ENCODE measurements at regions not wholly inside any gene's neighbourhood (a gene's known extent, or its start where the extent isn't known, plus 50 kb on each side); places are given as distances from the start of the nearest gene placed in this dataset.

DNA sequence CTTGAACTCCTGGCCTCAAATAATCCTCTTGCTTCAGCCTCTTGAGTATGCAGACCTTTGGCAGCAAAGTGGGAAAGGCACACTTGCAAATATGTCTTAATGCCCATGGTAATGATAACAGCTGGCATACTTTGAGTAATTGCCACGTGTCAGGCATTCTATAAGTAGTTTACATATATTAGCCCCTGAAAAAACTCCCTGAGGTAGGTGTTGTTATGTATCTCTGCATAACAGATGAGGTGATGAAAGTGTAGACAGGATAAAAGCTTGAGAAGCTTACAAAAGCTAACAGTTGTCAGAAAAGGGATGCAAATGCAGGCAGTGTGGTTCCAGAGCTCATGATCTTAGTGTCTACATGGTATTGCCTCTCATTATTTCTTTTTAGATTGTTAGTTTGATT, 291.1 kb upstream of the C11orf87 start:
- H3K79me2 ChIP-seq (ENCODE audit: control insufficient read depth in 1 of 2, insufficient read depth in 2 of 2, low read length in 2 of 2) = no peaks in the 10 kb centered on the region
- POLR2A ChIA-PET (ENCODE audit: partially characterized antibody) = no interaction called here
- no peaks in the 10 kb centered on the region for H3K79me1 ChIP-seq (ENCODE audit: low read depth, low read length)
- H3K14ac ChIP-seq (ENCODE audit: insufficient read length) = no peak overlapping the region
- H3K56ac ChIP-seq (replicated peaks; ENCODE audit: insufficient read length, low read depth, low read length) = no peak overlapping the region
- H3K4me2 ChIP-seq (ENCODE audit: insufficient read depth in 1 of 2, low read depth in 2 of 2, low read length in 2 of 2) = peak overlapping the region in 1 of 2 experiments; percentile 27; a peak in 1 of 4 replicates
- H2AFZ ChIP-seq (ENCODE audit: low read length) = no peak overlapping the region
- H4K91ac ChIP-seq (replicated peaks; ENCODE audit: insufficient read length, low read length) = no peak overlapping the region
- WGBS, 2 experiments (ENCODE audit: extremely low coverage in 1 of 2, insufficient coverage in 1 of 2, insufficient read length in 1 of 2, insufficient replicate concordance in 2 of 2, low coverage in 1 of 2, low lambda C conversion rate in 2 of 2, missing lambda C conversion rate in 1 of 2) = 18% methylated on average over 1 of the region's 1 CpG; no CpG with 5 or more reads in 1 of the 2 experiments
- H4K8ac ChIP-seq (ENCODE audit: extremely low read depth, insufficient read depth, low read length) = no peak overlapping the region
- no peak overlapping the region for H2BK120ac ChIP-seq (replicated peaks; ENCODE audit: low read depth, low read length)
- H2BK12ac ChIP-seq (ENCODE audit: low read depth, low read length) = no peak overlapping the region
- no peak overlapping the region for H2BK5ac ChIP-seq (ENCODE audit: low read depth, low read length)
- no peak overlapping the region for H3K23ac ChIP-seq (ENCODE audit: insufficient read length)
- no peak overlapping the region for H3K4ac ChIP-seq (replicated peaks; ENCODE audit: insufficient read length, low read depth, low read length)
- H3K9me3 ChIP-seq (ENCODE audit: insufficient read depth in 2 of 2, low read depth in 1 of 2, low read length in 1 of 2) = no peaks in the 10 kb centered on the region
- no peak overlapping the region for H3K27ac ChIP-seq (ENCODE audit: low read depth, low read length)
- H2BK15ac ChIP-seq (ENCODE audit: low read length) = no peak overlapping the region
- FAIRE-seq (no peak), DNase-seq (ENCODE audit: low read depth in 1 of 2, low spot score in 2 of 2) (no peak)
- H3K9ac ChIP-seq (replicated peaks in 1 of 4; ENCODE audit: extremely low read depth in 1 of 4, low read depth in 3 of 4, low read length in 3 of 4) = no peak overlapping the region
- no peaks in the 10 kb centered on the region; a peak in 1 of 7 replicates for H3K27me3 ChIP-seq (replicated peaks in 1 of 4; ENCODE audit: control insufficient read depth in 3 of 4, extremely low read depth in 1 of 4, insufficient read depth in 3 of 4, low read length in 3 of 4)
- H2AK5ac ChIP-seq (ENCODE audit: low read depth, low read length) = no peak overlapping the region
- no peaks in the 10 kb centered on the region for H3K36me3 ChIP-seq (ENCODE audit: control insufficient read depth in 2 of 4, insufficient read depth in 4 of 4, low read length in 3 of 4)
- H3K18ac ChIP-seq (ENCODE audit: extremely low read depth, low read length) = no peak overlapping the region
- H4K5ac ChIP-seq (ENCODE audit: insufficient read length, low read depth, low read length) = no peak overlapping the region
- H3K23me2 ChIP-seq (ENCODE audit: low read depth, low read length) = peaks cover 2% of the 10 kb centered on the region; the same call in 1 of the 2 replicates
- H2BK20ac ChIP-seq (ENCODE audit: low read length) = no peak overlapping the region
- no peak overlapping the region for H3K4me3 ChIP-seq (ENCODE audit: extremely low read depth in 1 of 4, insufficient read depth in 2 of 4, low read depth in 3 of 4, low read length in 4 of 4)
- no peaks in the 10 kb centered on the region for H4K20me1 ChIP-seq (replicated peaks in 1 of 2; ENCODE audit: control insufficient read depth in 1 of 2, insufficient read depth in 2 of 2, low read length in 2 of 2)
- H3K4me1 ChIP-seq (replicated peaks in 1 of 4; ENCODE audit: control insufficient read depth in 3 of 4, insufficient read depth in 4 of 4, low read length in 3 of 4) = peaks cover 0 to 13% (median 1%) of the 10 kb centered on the region in 4 experiments; a peak in 2 of 7 replicates
- CTCF ChIA-PET (ENCODE audit: partially characterized antibody) = interaction anchor here (0.8 to 1.3 kb wide), 4 partner anchors 11 to 566 kb away, joined by 3 to 6 read pairs (median 4); no protein-coding TSS in a partner anchor
- no peak for TF ChIP-seq POLR2AphosphoS5 (IDR thresholded peaks at IDR 0.05; ENCODE audit: low read depth, low read length)
- TF ChIP-seq CREB1 (IDR thresholded peaks at IDR 0.05) = no peak
- TF ChIP-seq NRF1 (IDR thresholded peaks at IDR 0.05; ENCODE audit: low read depth, low read length) = no peak
- 0 out of 2 replicates have a peak, but pooled peaks have one; percentile 32 for TF ChIP-seq POU5F1 (IDR thresholded peaks at IDR 0.05; ENCODE audit: low read depth, low read length)
- no peak for TF ChIP-seq SRF (IDR thresholded peaks at IDR 0.05; ENCODE audit: low read depth, low read length)
- TF ChIP-seq SUZ12 (IDR thresholded peaks at IDR 0.05; ENCODE audit: low read length) = no peak
- TF ChIP-seq TBP (IDR thresholded peaks at IDR 0.05; ENCODE audit: low read depth, low read length) = no peak
